Epithelial cell of proximal tubule (primary cell): ENCODE measurements at regions not wholly inside any gene's neighbourhood (a gene's known extent, or its start where the extent isn't known, plus 50 kb on each side); places are given as distances from the start of the nearest gene placed in this dataset.
A peak's percentile ranks its signal among the peaks of the same experiment; 100 is the strongest.

Experiments
- DNase-seq: peaks from one replicate; pipeline ENCODE4 v3.0.0-alpha.2; 2011; ENCODE audit warnings: low read depth
- H3K4me3 ChIP-seq: 2 replicates; pipeline ENCODE4 v1.5.1; 2011; ENCODE audit warnings: low read depth, mild to moderate bottlenecking, low read length
- TF ChIP-seq, protein P1 (sequence below): conservative IDR thresholded peaks from 2 replicates; pipeline ENCODE4 v1.5.1; 2012; ENCODE audit warnings: low read depth, mild to moderate bottlenecking, low read length

DNA sequence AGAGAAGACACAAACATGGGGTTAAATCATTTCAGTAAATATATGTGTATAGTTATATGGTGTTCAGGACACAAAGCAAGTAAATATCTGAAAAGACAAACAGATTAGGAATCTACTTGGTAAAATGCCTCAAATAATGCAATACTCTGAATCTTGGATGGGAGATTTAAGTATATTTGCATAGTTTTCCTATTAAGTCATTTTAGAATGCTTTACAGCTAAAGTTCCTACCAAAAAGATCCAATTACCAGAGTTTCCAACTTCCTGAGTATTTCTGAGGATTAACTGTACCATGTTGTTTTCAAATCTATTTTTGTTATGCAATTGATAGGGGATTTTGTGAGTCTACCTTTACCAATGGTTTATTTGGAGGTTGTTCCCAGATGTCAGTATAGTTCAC is 424.4 kb upstream of the CCDC179 start:
- no peak for DNase-seq
- no peak overlapping the region for H3K4me3 ChIP-seq
- TF ChIP-seq, protein P1, sequence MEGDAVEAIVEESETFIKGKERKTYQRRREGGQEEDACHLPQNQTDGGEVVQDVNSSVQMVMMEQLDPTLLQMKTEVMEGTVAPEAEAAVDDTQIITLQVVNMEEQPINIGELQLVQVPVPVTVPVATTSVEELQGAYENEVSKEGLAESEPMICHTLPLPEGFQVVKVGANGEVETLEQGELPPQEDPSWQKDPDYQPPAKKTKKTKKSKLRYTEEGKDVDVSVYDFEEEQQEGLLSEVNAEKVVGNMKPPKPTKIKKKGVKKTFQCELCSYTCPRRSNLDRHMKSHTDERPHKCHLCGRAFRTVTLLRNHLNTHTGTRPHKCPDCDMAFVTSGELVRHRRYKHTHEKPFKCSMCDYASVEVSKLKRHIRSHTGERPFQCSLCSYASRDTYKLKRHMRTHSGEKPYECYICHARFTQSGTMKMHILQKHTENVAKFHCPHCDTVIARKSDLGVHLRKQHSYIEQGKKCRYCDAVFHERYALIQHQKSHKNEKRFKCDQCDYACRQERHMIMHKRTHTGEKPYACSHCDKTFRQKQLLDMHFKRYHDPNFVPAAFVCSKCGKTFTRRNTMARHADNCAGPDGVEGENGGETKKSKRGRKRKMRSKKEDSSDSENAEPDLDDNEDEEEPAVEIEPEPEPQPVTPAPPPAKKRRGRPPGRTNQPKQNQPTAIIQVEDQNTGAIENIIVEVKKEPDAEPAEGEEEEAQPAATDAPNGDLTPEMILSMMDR = no peak

DNA sequence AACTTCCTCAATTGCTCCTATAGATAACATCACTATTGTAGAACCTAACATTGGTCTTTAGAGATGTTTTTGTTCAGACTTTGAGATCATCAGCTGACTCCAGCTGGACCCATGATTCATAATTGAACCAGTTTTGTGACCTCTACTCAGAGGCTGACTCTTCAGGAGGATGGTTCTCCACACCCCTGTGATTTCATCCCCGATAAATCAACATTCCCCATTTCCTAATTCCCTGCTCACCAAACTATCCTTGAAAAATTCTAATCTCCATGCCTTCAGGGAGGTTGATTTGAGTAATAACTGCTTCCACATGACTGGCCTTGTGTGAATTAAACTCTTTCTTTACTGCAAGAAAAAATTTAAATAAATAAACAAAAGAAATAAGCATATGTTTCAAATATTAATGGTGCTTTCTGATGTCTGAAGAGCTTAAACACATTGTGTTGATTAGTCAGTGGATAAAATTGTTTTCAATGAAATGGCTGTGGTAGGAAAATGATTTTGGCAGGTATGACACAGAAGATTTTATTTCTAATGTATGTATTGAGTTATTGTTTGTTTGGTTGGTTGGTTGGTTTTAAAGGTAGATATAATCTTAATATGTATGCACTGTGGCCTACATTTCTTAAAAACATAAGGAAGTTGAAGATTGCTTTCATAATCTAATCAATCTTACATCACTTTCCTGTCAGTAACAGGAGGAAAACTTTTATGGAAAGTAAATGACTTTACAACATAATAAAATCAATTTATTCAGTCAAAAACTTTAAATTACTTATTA is 427.9 kb upstream of the CCDC179 start:
- TF ChIP-seq, protein P1 = no peak
- DNase-seq = peak; percentile 9
- no peak overlapping the region for H3K4me3 ChIP-seq

DNA sequence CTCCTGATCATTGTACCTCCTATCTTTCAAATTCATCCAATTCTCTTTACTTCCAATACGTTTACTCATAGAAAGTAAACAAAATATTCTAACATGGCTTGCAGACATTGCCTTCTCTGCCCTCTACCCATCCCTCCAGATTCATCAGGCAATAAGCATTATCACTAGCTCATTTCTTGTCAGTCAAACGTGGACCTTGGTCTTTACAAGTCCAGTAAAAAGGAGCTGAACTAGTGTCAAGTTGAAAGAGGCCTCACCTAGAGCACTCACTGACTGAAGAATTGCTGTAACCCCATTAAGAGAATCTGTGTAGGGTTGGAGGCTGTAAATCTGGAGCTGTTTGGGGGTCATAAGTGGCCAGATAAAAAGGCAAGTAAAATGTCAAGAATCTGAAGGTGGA is 435.0 kb upstream of the CCDC179 start:
- H3K4me3 ChIP-seq = no peak overlapping the region
- DNase-seq = no peak
- TF ChIP-seq, protein P1 = no peak

DNA sequence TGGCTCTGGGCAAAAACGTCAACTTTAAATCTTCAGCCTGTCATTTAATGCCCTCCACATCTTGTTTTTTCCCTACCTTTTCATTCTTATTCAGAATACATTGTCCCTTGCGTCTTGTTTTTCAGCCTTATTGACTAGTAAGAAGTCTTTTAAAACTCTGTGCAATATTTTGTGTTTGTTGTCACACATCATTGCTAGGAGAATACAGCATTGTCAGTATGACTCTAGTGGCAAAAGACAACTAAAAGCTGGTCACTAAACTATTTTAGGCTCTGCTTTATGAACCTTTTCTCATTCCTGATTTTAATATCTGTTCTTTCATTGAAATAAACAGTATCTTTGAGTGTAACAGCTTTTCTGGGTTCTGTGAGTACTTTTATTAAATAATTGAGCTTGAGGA is 447.8 kb upstream of the CCDC179 start:
- no peak for DNase-seq
- TF ChIP-seq, protein P1 = no peak
- no peak overlapping the region for H3K4me3 ChIP-seq

DNA sequence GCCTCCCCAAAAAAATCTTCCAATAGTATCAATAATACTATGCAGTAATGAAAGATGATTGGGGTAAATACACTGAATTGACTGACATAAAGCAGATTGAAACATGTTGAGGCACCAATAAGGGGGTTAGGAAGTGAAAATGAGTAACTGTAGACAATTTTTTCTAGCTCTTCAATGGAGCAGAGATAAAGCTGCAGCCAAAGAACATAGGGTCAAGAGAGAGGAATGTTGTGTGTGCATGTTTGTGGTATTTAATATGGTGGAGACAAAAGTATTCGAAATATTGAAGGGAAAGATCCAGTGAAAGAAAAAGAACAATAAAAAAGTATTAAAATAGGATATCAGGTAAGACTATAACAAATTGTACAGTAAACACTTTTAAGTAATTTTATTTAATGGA is 450.0 kb upstream of the CCDC179 start:
- no peak overlapping the region for H3K4me3 ChIP-seq
- DNase-seq = no peak
- TF ChIP-seq, protein P1 = no peak

DNA sequence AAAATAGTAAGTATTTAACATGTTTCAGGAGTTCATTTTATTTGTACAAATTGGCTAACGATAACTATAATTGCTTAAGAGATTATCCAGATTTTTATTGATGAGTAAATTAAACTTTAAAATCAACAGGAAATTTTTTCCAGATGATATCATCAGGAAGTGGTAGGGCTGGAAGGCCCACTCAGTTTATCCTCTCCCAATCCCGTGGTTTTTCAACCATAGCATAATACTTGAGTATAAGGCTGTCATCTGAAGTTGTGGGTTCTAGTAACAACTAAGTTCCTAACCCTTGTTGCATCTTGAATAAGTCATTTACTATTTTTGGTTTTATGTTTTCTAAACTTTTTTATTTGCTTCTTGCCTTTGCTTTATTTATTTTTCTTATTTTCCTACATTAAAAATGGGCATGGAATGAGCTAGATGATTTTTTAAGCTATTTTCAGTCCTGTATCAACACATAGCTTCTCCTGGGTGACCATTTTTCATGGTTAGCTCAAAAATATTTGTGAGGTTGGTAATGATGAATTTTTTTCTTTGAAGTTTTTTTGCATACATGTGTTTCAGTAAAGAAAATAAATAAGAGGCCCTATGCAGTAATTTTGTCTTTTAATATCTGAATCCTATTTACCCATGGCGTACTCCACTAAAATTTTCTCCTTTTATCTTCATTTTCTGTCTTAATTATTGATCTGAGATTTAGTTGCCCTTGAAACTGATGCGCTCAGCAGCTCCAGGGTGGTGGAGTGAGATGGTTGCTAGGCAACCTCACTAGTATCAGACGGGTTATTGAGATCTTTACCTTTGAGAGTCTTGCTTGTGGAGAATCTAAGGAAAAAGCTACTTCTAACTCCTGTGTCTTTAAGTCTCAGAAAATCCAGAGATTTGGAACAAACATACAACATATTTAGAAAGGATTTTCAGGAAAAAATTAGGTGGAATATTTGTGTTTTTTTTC is 452.0 kb upstream of the CCDC179 start:
- DNase-seq = no peak
- TF ChIP-seq, protein P1 = no peak

More for the DNA sequence above, 452.0 kb upstream of the CCDC179 start:
- no peak overlapping the region for H3K4me3 ChIP-seq
